Activated naive CD8-positive, alpha-beta T cell treated with anti-CD3 and anti-CD28 coated beads for 36 hours (primary cell): ENCODE measurements at regions not wholly inside any gene's neighbourhood (a gene's known extent, or its start where the extent isn't known, plus 50 kb on each side); places are given as distances from the start of the nearest gene placed in this dataset.

Source experiments
- DNase-seq: peaks from one replicate; pipeline ENCODE4 v3.0.0; 2021
- H3K27ac Mint-ChIP-seq: one replicate; pipeline ENCODE4 v1.8.0; 2022; ENCODE audit warnings: mild to moderate bottlenecking, moderate library complexity, mixed read lengths
- H3K27me3 Mint-ChIP-seq: one replicate; pipeline ENCODE4 v1.8.0; 2022; ENCODE audit warnings: mild to moderate bottlenecking, mixed read lengths
- H3K36me3 Mint-ChIP-seq: one replicate; pipeline ENCODE4 v1.8.0; 2021; ENCODE audit warnings: mild to moderate bottlenecking, mixed read lengths
- H3K4me1 Mint-ChIP-seq: one replicate; pipeline ENCODE4 v1.8.0; 2021; ENCODE audit warnings: mixed read lengths
- H3K4me3 Mint-ChIP-seq: one replicate; pipeline ENCODE4 v1.8.0; 2022; ENCODE audit warnings: mild to moderate bottlenecking, moderate library complexity, mixed read lengths
- H3K9me3 Mint-ChIP-seq: one replicate; pipeline ENCODE4 v1.8.0; 2022; ENCODE audit warnings: mixed read lengths

DNA sequence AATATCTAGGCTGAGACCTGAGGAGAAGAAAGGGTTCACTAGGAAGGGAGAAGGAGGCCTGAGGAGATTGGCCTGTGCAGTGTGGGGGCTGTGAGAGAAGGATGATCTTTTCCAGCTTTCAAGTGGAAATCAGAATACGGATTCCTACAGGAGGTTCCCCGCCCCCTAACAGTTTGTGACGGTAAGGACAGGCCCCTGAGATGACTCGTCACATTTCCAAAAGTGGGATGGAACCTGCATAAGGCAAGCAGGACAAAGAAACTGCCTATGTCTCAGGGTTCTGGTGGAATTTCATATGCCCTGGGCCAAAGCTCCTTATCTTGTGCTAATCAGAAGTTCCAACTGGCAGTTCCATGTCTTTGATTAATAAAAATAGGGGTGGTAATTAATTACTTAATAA, 275.6 kb downstream of the SNX10 start:
- Mint-ChIP-seq H3K36me3 (no peaks in the 10 kb centered on the region), H3K27ac (no peak overlapping the region), H3K9me3 (peaks cover 12% of the 10 kb centered on the region), H3K27me3 (peaks cover 7% of the 10 kb centered on the region), H3K4me3 (no peak overlapping the region), H3K4me1 (no peaks in the 10 kb centered on the region)
- DNase-seq: no peak

DNA sequence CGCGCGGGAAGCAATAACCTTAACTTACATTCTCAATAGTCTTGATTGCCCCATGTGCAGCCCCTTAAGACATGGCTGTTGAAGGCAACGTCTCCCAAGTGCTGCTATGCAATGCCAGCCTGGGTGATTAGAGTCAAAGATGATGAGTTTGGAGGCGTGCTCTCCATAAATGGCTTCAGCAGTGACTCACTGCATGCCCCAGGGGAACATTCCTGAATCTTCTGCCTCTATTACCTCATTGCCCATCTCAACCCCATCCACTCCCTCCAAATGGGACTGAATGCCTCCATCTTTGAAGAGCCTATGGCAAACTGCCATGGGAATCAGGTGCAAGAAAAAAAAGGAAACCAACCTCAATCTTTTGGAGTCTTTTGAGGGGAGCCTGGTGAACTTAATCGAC, 282.8 kb downstream of the SNX10 start:
- Mint-ChIP-seq H3K9me3 (peaks cover 12% of the 10 kb centered on the region), H3K4me1 (no peaks in the 10 kb centered on the region), H3K36me3 (no peaks in the 10 kb centered on the region), H3K4me3 (no peak overlapping the region), H3K27me3 (no peaks in the 10 kb centered on the region), H3K27ac (no peak overlapping the region)
- no peak for DNase-seq

DNA sequence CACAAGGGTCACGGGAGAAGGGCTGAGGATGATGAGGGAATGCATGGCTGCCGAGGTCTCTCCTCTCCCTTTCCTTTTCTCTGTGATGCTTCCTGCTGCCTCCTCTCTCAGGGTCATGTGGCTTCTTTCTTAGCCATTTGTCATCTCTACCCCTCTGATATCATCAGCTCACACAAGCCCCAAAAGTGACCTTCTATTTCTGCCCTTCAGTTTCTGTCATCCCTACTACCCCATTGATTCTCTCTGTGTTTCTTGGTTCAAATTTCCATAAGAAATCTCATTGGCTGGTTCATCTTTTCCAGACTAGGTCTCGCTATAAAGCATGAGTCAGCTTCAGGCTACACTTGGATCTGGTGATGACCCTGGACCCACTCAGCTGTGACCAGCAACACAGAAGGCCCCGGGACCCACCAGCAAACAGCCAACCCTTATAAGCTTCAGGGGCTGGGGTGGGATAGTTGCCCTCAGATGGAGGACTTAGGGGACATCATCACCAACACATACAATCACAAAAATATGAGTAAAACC, 284.3 kb downstream of the SKAP2 start:
- Mint-ChIP-seq H3K36me3 (no peaks in the 10 kb centered on the region), H3K27me3 (peaks cover 10% of the 10 kb centered on the region), H3K4me1 (no peaks in the 10 kb centered on the region), H3K4me3 (no peak overlapping the region), H3K27ac (no peak overlapping the region), H3K9me3 (no peaks in the 10 kb centered on the region)
- no peak for DNase-seq

DNA sequence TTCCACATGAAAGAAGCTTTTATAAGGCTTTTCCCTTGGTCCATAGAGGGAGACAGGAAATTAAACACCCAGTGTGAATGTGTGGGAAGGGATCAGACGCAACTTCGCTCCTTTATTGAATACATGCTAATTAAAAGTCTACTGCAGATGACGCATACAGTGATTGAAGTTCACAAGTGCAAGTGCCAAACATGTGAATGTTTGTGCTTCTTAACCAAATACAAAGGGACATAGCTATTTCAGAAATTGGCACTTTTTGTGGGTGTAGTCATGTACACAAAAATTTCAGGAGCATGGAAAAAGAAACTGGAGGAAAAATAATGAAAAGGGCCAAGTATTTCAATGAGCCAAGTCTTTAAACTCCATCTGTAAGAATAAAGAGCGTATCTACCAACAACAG, 283.7 kb downstream of the SKAP2 start:
- Mint-ChIP-seq H3K9me3 (no peaks in the 10 kb centered on the region), H3K27ac (no peak overlapping the region), H3K36me3 (no peaks in the 10 kb centered on the region), H3K27me3 (peaks cover 10% of the 10 kb centered on the region), H3K4me1 (no peaks in the 10 kb centered on the region), H3K4me3 (no peak overlapping the region)
- no peak for DNase-seq

DNA sequence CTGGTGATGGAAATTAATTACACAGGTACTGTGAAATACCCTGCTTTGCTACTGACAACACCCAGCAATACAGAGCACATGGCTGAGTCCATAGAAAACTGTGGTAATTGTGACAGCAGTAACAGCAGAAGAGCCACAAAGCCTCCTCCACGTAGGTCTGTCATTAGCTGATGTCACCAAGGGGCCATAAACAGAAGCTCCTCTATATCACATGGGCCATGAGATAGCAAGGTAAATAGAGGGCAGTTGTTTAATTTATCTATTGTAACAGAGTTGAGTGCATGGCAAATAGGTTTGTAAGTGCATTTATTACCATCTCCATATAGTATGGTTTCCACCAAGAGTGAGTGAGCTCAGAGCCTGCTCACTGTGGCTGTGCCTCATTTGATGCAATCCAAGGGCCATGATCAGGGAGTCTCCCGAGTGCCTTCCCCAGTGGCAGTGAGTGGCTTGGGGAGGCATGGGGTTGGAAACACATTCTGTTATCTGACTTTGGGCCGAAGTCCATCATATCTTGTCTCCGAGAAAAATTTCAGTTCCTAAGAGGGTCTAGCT, 281.2 kb downstream of the SKAP2 start:
- Mint-ChIP-seq H3K27me3 (peaks cover 10% of the 10 kb centered on the region), H3K4me1 (no peaks in the 10 kb centered on the region), H3K9me3 (no peaks in the 10 kb centered on the region), H3K27ac (no peak overlapping the region), H3K36me3 (no peaks in the 10 kb centered on the region), H3K4me3 (no peak overlapping the region)
- no peak for DNase-seq

DNA sequence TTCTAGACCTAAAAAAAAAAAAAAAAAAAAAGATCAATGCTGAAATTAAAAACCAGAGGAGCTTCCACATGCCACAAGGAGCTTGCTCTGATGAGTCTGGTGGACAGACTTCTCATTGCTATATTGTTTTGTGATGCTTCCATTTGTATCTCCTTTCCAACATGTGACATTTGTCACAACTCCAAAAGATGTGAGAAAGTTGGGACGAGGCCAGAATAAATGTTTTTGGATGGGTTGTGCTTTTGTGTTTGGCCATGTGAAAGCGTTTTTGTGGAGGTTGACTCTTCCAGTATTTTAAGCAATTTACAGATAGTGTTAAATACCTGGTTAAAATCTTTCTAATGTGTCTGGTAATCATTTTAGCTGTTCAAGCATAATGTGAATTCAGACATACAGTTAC, 280.1 kb downstream of the SKAP2 start:
- peaks cover 10% of the 10 kb centered on the region for H3K27me3 Mint-ChIP-seq
- DNase-seq: no peak
- no peaks in the 10 kb centered on the region for H3K9me3 Mint-ChIP-seq

DNA sequence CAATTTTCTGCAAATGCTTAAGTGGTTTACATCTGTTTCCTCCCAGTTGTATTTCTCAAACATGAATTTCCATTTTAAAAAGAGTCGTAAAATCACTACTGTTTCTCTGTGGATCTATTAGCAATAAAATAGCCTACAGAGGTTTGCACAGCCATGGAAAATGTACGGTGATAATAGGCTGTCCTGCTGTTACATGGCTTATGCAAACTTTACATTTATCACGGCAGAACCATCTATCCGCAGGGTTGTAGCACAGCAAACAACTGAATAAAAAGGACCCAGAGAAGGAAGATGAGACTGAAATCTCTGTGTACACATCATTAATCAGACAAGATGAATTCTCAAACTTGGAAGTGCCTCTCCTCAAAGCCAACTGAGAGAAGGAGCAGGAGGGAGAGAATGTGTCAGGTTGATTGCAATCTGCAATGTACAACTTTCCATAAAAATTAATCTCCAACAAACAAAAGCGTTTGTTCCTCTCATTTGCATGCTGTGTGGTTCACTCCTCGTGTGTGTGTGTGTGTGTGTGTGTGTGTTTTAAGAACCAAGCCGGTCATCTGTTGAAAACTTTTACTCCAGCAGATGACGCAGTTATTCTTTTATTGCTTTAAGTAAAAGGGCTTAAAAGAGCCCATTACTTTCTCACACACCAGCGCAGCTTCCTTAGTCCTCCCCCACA, 279.3 kb downstream of the SKAP2 start:
- no peak overlapping the region for H3K27ac Mint-ChIP-seq
- H3K9me3 Mint-ChIP-seq: no peaks in the 10 kb centered on the region

More for the DNA sequence above, 280.1 kb downstream of the SKAP2 start:
- no peak overlapping the region for H3K4me3 Mint-ChIP-seq
- H3K36me3 Mint-ChIP-seq: no peaks in the 10 kb centered on the region
- H3K4me1 Mint-ChIP-seq: no peaks in the 10 kb centered on the region
- H3K27ac Mint-ChIP-seq: no peak overlapping the region

DNA sequence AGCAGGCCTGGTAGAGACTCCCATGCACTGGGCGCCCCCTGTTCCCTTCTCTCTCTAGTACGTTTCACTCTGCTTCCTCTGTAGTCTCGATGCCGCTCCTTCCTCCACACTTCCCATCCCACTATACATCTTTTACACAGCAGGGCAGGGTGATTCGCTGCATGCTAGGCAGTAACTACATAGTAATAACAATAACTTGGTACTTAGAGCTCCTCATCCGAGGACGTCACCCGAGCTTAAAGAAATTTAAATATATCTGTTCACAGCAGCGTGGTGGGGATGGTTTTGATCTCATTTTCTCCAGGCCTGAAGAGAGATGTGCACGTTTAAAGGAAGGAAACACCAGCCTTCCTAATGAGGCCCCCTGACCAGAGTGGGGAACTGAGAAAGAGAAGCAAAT, 276.9 kb downstream of the SKAP2 start:
- Mint-ChIP-seq H3K36me3 (no peaks in the 10 kb centered on the region), H3K27me3 (no peaks in the 10 kb centered on the region), H3K27ac (no peak overlapping the region), H3K9me3 (no peaks in the 10 kb centered on the region), H3K4me1 (no peaks in the 10 kb centered on the region), H3K4me3 (no peak overlapping the region)
- DNase-seq: no peak

More for the DNA sequence above, 279.3 kb downstream of the SKAP2 start:
- peaks cover 7% of the 10 kb centered on the region for H3K27me3 Mint-ChIP-seq
- H3K4me3 Mint-ChIP-seq: no peak overlapping the region
- no peak for DNase-seq
- no peaks in the 10 kb centered on the region for H3K4me1 Mint-ChIP-seq
- no peaks in the 10 kb centered on the region for H3K36me3 Mint-ChIP-seq

DNA sequence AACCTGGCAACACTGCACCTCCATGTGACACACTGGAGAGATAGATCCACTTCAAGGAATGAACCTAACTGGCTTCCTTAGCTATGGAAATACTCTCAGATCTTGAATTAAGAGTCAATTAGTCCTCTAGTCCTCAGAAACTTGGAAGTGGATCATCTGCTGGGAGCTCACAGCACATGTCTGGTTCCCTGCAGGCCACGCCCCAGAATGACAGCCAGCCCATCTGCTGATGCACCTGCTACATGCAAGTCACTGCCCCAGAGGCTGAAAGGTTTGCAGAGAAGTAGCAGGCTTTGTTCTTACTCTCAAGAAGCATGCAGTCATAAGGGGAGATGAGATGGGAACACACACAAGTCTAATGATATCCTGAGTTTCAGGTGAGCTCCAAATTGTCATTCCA, 275.9 kb downstream of the SKAP2 start:
- Mint-ChIP-seq H3K9me3 (no peaks in the 10 kb centered on the region), H3K36me3 (no peaks in the 10 kb centered on the region), H3K4me3 (no peak overlapping the region), H3K4me1 (no peaks in the 10 kb centered on the region), H3K27me3 (no peaks in the 10 kb centered on the region), H3K27ac (no peak overlapping the region)
- no peak for DNase-seq

DNA sequence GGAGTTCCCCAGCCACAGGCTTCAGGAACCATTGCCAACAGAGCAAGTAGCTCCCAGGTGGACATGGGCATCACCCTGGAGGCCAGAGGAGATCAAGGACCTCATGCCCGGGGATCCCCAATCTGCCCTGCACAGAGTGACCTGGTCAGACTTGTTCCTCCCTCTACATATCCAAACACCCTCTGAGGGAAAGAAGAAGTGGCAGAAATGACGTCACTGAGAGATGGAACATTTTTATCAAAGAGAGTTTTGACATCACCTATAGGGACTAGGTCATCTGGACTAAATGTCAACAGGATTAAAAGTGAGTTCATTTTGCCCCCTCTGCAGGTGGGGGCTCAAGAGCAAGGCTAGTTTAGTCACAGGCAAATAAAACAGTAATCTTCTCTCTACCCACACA, 273.7 kb downstream of the SKAP2 start:
- DNase-seq: no peak

DNA sequence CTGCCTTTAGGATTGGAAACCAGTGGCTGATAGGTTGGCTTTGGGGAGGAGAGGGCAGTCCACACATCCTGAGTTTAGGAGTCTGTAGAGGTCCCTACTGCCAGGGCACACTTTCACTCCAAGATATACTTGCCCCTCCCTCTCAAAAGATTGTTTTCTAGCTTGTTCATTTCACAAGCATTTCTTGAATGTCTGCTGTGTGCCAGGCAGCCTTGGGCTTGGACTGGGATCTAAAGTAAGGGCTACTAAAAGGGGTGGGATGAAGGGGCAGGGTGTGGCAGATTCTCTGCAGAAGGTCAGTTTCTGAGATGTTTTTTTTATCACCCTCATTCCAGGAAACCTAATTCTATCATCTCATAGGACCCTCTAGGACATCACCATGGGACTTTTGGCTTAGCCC, 272.4 kb downstream of the SKAP2 start:
- DNase-seq: no peak
- Mint-ChIP-seq H3K9me3 (no peaks in the 10 kb centered on the region), H3K36me3 (no peaks in the 10 kb centered on the region), H3K27ac (no peak overlapping the region), H3K4me1 (no peaks in the 10 kb centered on the region), H3K27me3 (no peaks in the 10 kb centered on the region), H3K4me3 (no peak overlapping the region)

More for the DNA sequence above, 273.7 kb downstream of the SKAP2 start:
- no peak overlapping the region for H3K27ac Mint-ChIP-seq
- H3K27me3 Mint-ChIP-seq: no peaks in the 10 kb centered on the region
- no peaks in the 10 kb centered on the region for H3K4me1 Mint-ChIP-seq
- H3K9me3 Mint-ChIP-seq: no peaks in the 10 kb centered on the region
- H3K4me3 Mint-ChIP-seq: no peak overlapping the region
- no peaks in the 10 kb centered on the region for H3K36me3 Mint-ChIP-seq

DNA sequence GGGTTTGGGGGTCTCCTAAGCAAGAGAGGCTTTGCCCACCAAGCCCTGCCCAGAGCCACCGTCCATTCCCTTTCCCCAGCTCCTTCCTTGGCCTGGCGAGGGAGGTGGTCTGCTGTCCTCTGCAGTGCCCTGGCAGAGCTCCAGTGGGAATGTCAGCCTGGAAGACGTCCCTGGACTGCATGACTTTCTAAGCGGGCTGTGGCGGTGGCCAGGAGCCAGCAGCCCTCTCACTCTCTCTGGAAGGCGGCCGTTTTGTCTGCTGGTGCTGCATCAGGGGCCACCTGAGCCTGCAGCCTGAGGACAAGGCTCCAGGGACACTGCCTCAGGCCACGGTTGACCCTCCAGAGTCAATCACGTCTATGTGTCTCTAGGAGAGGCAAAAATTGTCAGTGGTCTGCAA, 271.0 kb downstream of the SKAP2 start:
- no peaks in the 10 kb centered on the region for H3K27me3 Mint-ChIP-seq
- H3K4me3 Mint-ChIP-seq: no peak overlapping the region
- H3K4me1 Mint-ChIP-seq: no peaks in the 10 kb centered on the region
- DNase-seq: no peak
- no peak overlapping the region for H3K27ac Mint-ChIP-seq
- no peaks in the 10 kb centered on the region for H3K9me3 Mint-ChIP-seq
- H3K36me3 Mint-ChIP-seq: no peaks in the 10 kb centered on the region

DNA sequence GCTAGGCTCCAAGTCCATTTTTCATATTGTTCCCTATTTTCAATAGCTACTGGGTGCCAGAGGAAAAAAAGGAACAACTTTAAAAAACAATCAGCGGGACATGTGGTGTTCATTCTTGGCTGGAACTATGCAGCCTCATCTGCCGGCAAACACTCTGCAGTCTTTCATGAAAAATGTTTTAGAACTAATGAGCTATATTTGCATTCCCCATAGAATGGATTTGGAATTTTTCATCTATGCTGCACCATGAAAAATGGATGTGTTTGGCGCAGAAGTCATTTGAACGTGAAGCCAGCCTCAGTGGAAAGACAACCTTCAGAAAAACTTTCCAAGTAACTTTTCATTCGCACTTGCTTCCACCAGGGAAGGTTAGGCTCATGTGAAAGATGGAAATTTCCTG, 270.5 kb downstream of the SKAP2 start:
- Mint-ChIP-seq H3K36me3 (no peaks in the 10 kb centered on the region), H3K27me3 (no peaks in the 10 kb centered on the region), H3K27ac (no peak overlapping the region), H3K4me3 (no peak overlapping the region), H3K9me3 (no peaks in the 10 kb centered on the region), H3K4me1 (no peaks in the 10 kb centered on the region)
- DNase-seq: no peak

DNA sequence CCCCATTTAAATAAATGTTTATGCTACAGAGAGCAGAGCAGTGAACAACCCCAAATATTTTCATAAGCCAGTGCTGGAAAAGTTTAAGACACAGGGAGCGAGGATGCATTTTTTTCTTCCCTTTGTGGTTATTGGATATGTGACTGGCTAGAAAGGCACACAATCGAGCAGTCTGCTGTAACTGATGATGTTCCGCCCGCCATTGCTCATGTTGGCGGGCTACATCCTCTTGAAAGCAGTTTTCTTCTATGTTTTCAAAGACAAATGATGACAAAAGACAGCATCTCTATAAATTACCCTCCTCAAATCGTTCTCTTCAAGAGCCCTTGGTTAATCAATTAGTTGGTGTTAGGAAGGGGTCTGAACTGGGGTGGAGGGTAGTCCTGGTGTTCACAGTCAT, 269.8 kb downstream of the SKAP2 start:
- Mint-ChIP-seq H3K36me3 (no peaks in the 10 kb centered on the region), H3K9me3 (no peaks in the 10 kb centered on the region), H3K4me3 (no peak overlapping the region), H3K4me1 (no peaks in the 10 kb centered on the region), H3K27ac (no peak overlapping the region), H3K27me3 (no peaks in the 10 kb centered on the region)
- no peak for DNase-seq

DNA sequence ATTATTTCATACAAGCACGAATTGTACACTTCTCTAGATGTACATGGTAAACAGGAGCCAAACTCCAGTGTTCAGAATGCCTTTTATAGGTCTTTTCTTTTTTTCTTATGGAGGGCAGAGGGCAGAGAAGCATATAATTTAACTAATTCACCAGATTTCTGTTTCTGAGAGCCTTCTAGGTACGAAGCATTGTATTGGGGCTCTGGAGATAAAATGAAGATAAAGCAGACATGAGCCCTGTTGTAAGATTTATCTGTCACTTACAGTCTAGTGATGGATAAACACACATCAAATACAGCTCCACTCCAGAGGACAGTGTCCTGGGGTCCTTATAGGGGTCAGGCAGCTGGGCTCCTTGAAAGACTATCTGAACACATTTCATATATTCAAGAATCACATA, 265.5 kb downstream of the SKAP2 start:
- no peaks in the 10 kb centered on the region for H3K36me3 Mint-ChIP-seq
- H3K4me1 Mint-ChIP-seq: no peaks in the 10 kb centered on the region
- H3K4me3 Mint-ChIP-seq: no peak overlapping the region
- H3K27me3 Mint-ChIP-seq: no peaks in the 10 kb centered on the region
- H3K9me3 Mint-ChIP-seq: no peaks in the 10 kb centered on the region
- DNase-seq: no peak
- no peak overlapping the region for H3K27ac Mint-ChIP-seq

DNA sequence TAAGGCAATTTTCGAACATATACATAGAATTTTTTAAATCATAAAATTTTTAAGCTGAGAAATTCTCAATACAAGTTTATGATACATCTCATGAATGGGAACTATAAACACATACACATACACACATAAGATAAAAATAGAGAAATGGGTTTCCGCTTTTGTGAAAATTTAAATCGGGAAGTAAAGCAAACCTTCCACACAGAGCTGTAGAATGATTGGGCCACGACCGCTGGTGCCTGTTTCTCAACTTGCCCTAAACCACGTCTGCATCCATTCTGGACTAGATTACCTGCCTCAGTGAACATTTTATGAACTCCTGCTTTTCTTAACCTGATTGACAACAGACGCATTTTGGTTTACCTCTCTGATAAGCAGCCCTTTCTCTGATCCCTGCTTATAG, 264.4 kb downstream of the SKAP2 start:
- H3K27me3 Mint-ChIP-seq: no peaks in the 10 kb centered on the region
- H3K36me3 Mint-ChIP-seq: no peaks in the 10 kb centered on the region
- no peak overlapping the region for H3K27ac Mint-ChIP-seq
- H3K9me3 Mint-ChIP-seq: no peaks in the 10 kb centered on the region
- no peak for DNase-seq
- no peak overlapping the region for H3K4me3 Mint-ChIP-seq
- H3K4me1 Mint-ChIP-seq: no peaks in the 10 kb centered on the region
